BJ (cell line): ENCODE measurements at regions not wholly inside any gene's neighbourhood (a gene's known extent, or its start where the extent isn't known, plus 50 kb on each side); places are given as distances from the start of the nearest gene placed in this dataset.

ENCODE experiments used
- CTCF ChIA-PET: fragments of 350-600 bp; formaldehyde crosslinking; extraction: SDS; loops from one replicate; lab custom pipeline; 2021; ENCODE audit warnings: antibody characterized with exemption, inconsistent platforms; lab: Yijun Ruan, JAX
- POLR2A ChIA-PET: fragments of 300-600 bp; sonication (Branson Sonifier 250); formaldehyde crosslinking; extraction: SDS; loops from one replicate; lab custom pipeline; 2021; ENCODE audit warnings: antibody characterized with exemption; lab: Charles Lee
- DNase-seq: peaks from one replicate; pipeline ENCODE4 v3.0.0-alpha.2; 2011; ENCODE audit warnings: low read depth
- H3K27me3 ChIP-seq: 2 replicates; pipeline ENCODE4 v1.6.0; 2011; ENCODE audit warnings: low read length; ENCODE audit not compliant: control insufficient read depth, insufficient read depth
- H3K36me3 ChIP-seq: 2 replicates; pipeline ENCODE4 v1.5.1; 2011; ENCODE audit warnings: low read length; ENCODE audit not compliant: control insufficient read depth, insufficient read depth
- H3K4me3 ChIP-seq: 2 replicates; pipeline ENCODE4 v1.5.1; 2011; ENCODE audit warnings: low read depth, mild to moderate bottlenecking, control low read depth, low read length
- TF ChIP-seq, protein P1 (sequence below): IDR thresholded peaks from 2 replicates; pipeline ENCODE4 v1.5.1; 2011; ENCODE audit warnings: low read depth, mild to moderate bottlenecking, control low read depth, inconsistent platforms, low read length, moderate library complexity; ENCODE audit not compliant: insufficient read depth

DNA sequence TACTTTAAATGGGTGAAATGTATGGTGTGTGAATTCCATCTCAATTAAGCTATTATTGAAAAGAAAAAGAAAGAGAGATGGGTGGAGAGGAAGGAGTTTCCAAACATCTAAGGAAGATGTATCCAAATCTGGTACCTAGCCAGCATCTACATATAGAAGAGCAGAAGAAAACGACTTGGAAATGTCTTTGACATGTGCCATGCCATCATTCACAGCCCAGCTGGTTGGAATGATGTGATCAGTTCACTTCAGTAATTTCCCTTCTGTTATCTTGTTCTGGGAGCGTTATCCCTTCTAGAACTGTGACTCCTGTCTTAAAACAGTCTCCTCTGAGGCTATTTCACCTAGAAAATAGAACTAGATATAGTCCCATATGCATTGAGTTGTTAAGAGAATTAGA, 312.8 kb upstream of the GYPC start:
- ChIA-PET POLR2A (no interaction called here), CTCF (no interaction called here)
- Histone ChIP-seq H3K27me3 (no peaks in the 10 kb centered on the region), H3K4me3 (no peak overlapping the region), H3K36me3 (no peaks in the 10 kb centered on the region)
- TF ChIP-seq, protein P1, sequence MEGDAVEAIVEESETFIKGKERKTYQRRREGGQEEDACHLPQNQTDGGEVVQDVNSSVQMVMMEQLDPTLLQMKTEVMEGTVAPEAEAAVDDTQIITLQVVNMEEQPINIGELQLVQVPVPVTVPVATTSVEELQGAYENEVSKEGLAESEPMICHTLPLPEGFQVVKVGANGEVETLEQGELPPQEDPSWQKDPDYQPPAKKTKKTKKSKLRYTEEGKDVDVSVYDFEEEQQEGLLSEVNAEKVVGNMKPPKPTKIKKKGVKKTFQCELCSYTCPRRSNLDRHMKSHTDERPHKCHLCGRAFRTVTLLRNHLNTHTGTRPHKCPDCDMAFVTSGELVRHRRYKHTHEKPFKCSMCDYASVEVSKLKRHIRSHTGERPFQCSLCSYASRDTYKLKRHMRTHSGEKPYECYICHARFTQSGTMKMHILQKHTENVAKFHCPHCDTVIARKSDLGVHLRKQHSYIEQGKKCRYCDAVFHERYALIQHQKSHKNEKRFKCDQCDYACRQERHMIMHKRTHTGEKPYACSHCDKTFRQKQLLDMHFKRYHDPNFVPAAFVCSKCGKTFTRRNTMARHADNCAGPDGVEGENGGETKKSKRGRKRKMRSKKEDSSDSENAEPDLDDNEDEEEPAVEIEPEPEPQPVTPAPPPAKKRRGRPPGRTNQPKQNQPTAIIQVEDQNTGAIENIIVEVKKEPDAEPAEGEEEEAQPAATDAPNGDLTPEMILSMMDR = no peak
- no peak for DNase-seq

DNA sequence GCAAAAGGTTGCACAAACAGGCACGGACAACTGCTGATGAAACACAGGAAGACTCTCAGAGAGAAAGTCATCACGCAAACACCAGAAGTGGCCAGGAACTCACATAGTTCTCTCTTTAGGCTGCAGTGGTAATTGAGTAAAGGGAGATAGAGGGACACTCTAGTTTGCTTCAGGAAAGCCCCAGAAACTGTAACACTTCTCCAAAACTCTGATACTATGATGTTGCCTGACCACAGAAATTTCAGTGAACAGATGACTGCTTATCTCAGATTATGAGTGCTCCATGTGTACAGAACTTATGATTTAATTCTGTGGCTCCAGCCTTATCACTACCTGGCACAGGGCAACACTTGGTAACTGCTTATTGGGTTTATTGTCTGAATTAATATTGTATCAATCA, 311.5 kb upstream of the GYPC start:
- TF ChIP-seq, protein P1 = no peak
- CTCF ChIA-PET = no interaction called here
- Histone ChIP-seq H3K27me3 (no peaks in the 10 kb centered on the region), H3K36me3 (no peaks in the 10 kb centered on the region), H3K4me3 (no peak overlapping the region)
- no peak for DNase-seq
- POLR2A ChIA-PET = no interaction called here

DNA sequence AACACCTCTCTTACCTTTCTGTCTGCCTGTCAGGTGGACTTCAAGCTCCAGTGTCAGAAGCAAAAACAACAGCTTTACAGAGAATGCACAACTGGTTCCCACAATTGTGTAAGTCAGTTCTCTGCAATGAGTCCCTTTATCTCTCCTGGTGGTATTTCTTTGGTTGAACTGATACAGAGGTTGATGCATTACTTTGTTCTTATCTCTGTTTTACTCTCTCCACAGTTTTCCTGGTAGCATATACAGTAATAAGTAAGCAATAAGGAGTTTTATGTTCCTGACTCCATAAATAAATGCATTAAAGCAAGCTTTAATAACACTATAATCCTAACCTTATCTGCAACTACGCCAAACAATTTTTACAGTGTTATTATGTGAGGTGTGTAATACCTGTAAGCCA, 310.3 kb upstream of the GYPC start:
- no peak overlapping the region for H3K4me3 ChIP-seq
- no peak for DNase-seq
- CTCF ChIA-PET = no interaction called here
- TF ChIP-seq, protein P1 = no peak
- no peaks in the 10 kb centered on the region for H3K27me3 ChIP-seq
- H3K36me3 ChIP-seq = no peaks in the 10 kb centered on the region
- POLR2A ChIA-PET = no interaction called here

DNA sequence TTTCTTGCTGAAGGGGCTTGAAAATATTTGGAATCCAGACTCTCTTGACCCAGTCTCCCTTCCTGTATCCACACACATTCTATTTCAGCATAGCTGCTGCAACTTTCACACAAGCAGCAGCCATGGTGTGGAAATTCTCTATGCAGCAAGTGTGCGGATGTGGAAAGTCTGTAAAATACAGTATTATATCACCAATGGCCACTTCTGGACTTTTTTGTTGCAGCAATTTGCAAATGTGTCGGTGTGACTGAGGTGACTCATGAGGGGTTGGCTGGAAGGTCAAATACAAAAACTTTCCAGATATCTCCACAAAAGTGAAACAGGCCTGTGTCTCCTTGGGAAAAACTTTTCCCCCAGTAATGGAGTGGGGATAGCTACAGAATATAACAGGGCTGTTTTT, 299.3 kb upstream of the GYPC start:
- TF ChIP-seq, protein P1 = no peak
- H3K27me3 ChIP-seq = no peaks in the 10 kb centered on the region
- no peak overlapping the region for H3K4me3 ChIP-seq
- H3K36me3 ChIP-seq = no peaks in the 10 kb centered on the region
- ChIA-PET POLR2A (no interaction called here), CTCF (no interaction called here)
- no peak for DNase-seq

DNA sequence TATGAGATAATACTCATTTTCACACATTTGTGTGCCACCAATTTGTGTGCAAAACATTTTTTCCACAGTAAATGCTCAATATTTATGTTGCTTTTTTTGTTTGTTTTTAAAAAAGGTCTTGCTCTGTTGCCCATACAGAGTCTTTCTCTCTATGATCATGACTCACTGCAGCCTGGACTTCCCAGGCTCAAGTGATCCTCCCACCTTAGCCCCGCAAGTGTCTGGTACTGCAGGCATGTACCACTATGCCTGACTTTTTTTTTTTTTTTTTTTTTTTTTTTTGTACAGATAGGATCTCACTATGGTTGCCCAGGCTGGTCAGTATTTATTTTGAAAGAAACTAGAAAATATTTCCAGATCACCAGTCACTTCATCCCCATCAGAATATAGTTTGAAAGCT, 297.8 kb upstream of the GYPC start:
- Histone ChIP-seq H3K27me3 (no peaks in the 10 kb centered on the region), H3K4me3 (no peak overlapping the region), H3K36me3 (no peaks in the 10 kb centered on the region)
- ChIA-PET CTCF (no interaction called here), POLR2A (no interaction called here)
- DNase-seq = no peak
- TF ChIP-seq, protein P1 = no peak
